A549 (cell line): ENCODE measurements at regions not wholly inside any gene's neighbourhood (a gene's known extent, or its start where the extent isn't known, plus 50 kb on each side); places are given as distances from the start of the nearest gene placed in this dataset.

Experiments used
- ATAC-seq, 2 experiments: fragments of 200-7000 bp in 1 of 2; fragments of >200 bp in 1 of 2; cut with Nextera tagmentation in 1 of 2; cut with Tn5 transposase in 1 of 2; 3 replicates each; pipeline versions ENCODE4 v1.8.0 to v1.9.1; 2018 to 2020; ENCODE audit warnings: mild to moderate bottlenecking in 1 of 2, moderate library complexity in 1 of 2
- CTCF ChIA-PET: fragments of 300-600 bp; sonication (Branson Sonifier 250); formaldehyde crosslinking; extraction: SDS; loops from one replicate; lab custom pipeline; 2021; ENCODE audit warnings: antibody characterized with exemption, inconsistent platforms; lab: Yijun Ruan, JAX
- POLR2A ChIA-PET: fragments of 350-600 bp; formaldehyde crosslinking; extraction: SDS; loops from one replicate; lab custom pipeline; 2021; ENCODE audit warnings: antibody characterized with exemption, inconsistent platforms; lab: Yijun Ruan, JAX
- DNase-seq, 2 experiments: peaks; one replicate each; pipeline versions ENCODE4 v3.0.0 to v3.0.0-alpha.2; 2011 to 2016; ENCODE audit warnings: low read depth in 1 of 2, low spot score in 1 of 2
- FAIRE-seq: peaks from 2 replicates; lab custom pipeline; 2011; peaks lifted over from hg19 to GRCh38; lab: Jason Lieb, UNC
- H3K27ac ChIP-seq, 2 experiments: fragments of >200 bp; sonication (Bioruptor Twin); formaldehyde crosslinking; 3 replicates each; pipeline ENCODE4 v1.5.1; 2016 to 2017
- H3K4me1 ChIP-seq: fragments of >200 bp; sonication (Bioruptor Twin); formaldehyde crosslinking; 3 replicates; pipeline ENCODE4 v1.6.1; 2016
- H3K4me2 ChIP-seq: fragments of >200 bp; sonication (Bioruptor Twin); formaldehyde crosslinking; 3 replicates; pipeline ENCODE4 v1.6.1; 2016
- H3K4me3 ChIP-seq: fragments of >200 bp; sonication (Bioruptor Twin); formaldehyde crosslinking; 3 replicates; pipeline ENCODE4 v1.5.1; 2016
- H3K9me3 ChIP-seq: fragments of >200 bp; sonication (Bioruptor Twin); formaldehyde crosslinking; 3 replicates; pipeline ENCODE4 v1.6.1; 2016
- BHLHE40 ChIP-seq: IDR thresholded peaks from 2 replicates; pipeline ENCODE4 v1.6.1; 2012; ENCODE audit warnings: low read depth, low read length, inconsistent platforms
- CBX2 ChIP-seq: fragments of 200-600 bp; sonication (generic); IDR thresholded peaks from 2 replicates; pipeline ENCODE4 v1.6.1; 2016; ENCODE audit warnings: low read depth, mild to moderate bottlenecking, borderline replicate concordance
- CBX8 ChIP-seq: fragments of 200-600 bp; sonication (generic); IDR thresholded peaks from 2 replicates; pipeline ENCODE4 v1.6.1; 2016
- CHD2 ChIP-seq: fragments of 150-350 bp; IDR thresholded peaks from 2 replicates; pipeline ENCODE4 v1.6.1; 2014; ENCODE audit warnings: low read length; ENCODE audit not compliant: partially characterized antibody
- EHF ChIP-seq: fragments of 250-450 bp; sonication (Bioruptor Pico); IDR thresholded peaks from 2 replicates; pipeline ENCODE4 v1.5.0; 2020; ENCODE audit warnings: mild to moderate bottlenecking
- EP300 ChIP-seq, 2 experiments: fragments of >200 bp; sonication (Bioruptor Twin); formaldehyde crosslinking; IDR thresholded peaks; 2 replicates in 1 of 2; 3 replicates in 1 of 2; pipeline ENCODE4 v1.6.1; 2016 to 2017
- ESRRA ChIP-seq: fragments of 150-350 bp; IDR thresholded peaks from 2 replicates; pipeline ENCODE4 v1.6.1; 2014; ENCODE audit warnings: mild to moderate bottlenecking, low read length, borderline replicate concordance
- FOSL2 ChIP-seq, 2 experiments: fragments of 450-650 bp in 1 of 2; fragments of >200 bp in 1 of 2; sonication (Bioruptor Twin) in 1 of 2; formaldehyde crosslinking; IDR thresholded peaks; 2 replicates each; pipeline versions ENCODE4 v1.5.0 to v1.6.1; 2016 to 2020; ENCODE audit warnings: mild to moderate bottlenecking in 1 of 2, moderate library complexity in 1 of 2
- FOXS1 ChIP-seq: fragments of 250-450 bp; sonication (Bioruptor Pico); IDR thresholded peaks from 2 replicates; pipeline ENCODE4 v1.5.0; 2020; ENCODE audit warnings: mild to moderate bottlenecking, moderate library complexity
- GATA3 ChIP-seq: IDR thresholded peaks from 2 replicates; pipeline ENCODE4 v1.6.1; 2012; ENCODE audit warnings: borderline replicate concordance
- HDAC2 ChIP-seq: fragments of 200-600 bp; sonication (generic); IDR thresholded peaks from 2 replicates; pipeline ENCODE4 v1.6.1; 2016
- HEYL ChIP-seq: fragments of 250-450 bp; sonication (Bioruptor Pico); IDR thresholded peaks from 2 replicates; pipeline ENCODE4 v1.8.0; 2021; ENCODE audit warnings: mild to moderate bottlenecking, moderate library complexity
- HOXA7 ChIP-seq: fragments of 250-450 bp; sonication (Bioruptor Pico); IDR thresholded peaks from 2 replicates; pipeline ENCODE4 v1.5.0; 2020; ENCODE audit warnings: mild to moderate bottlenecking, moderate library complexity
- HOXB13 ChIP-seq: fragments of 250-450 bp; sonication (Bioruptor Pico); IDR thresholded peaks from 2 replicates; pipeline ENCODE4 v1.5.0; 2020; ENCODE audit warnings: low read depth, mild to moderate bottlenecking, moderate library complexity
- HOXB5 ChIP-seq: fragments of 250-450 bp; sonication (Bioruptor Pico); IDR thresholded peaks from 2 replicates; pipeline ENCODE4 v1.5.0; 2020; ENCODE audit warnings: mild to moderate bottlenecking, moderate library complexity
- KDM1A ChIP-seq: fragments of 200-600 bp; sonication (generic); IDR thresholded peaks from 2 replicates; pipeline ENCODE4 v1.6.1; 2016; ENCODE audit warnings: low read depth, mild to moderate bottlenecking
- MAFK ChIP-seq: fragments of 450-650 bp; IDR thresholded peaks from 2 replicates; pipeline ENCODE4 v1.6.1; 2014; ENCODE audit not compliant: partially characterized antibody
- NFE2L2 ChIP-seq: fragments of 150-350 bp; conservative IDR thresholded peaks from 2 replicates; pipeline ENCODE4 v1.6.1; 2014; ENCODE audit warnings: low read length
- NR3C1 ChIP-seq: fragments of >200 bp; sonication (Bioruptor Twin); formaldehyde crosslinking; IDR thresholded peaks from 3 replicates; pipeline ENCODE4 v1.6.1; 2017
- POLR2A ChIP-seq: IDR thresholded peaks from 2 replicates; pipeline ENCODE4 v1.6.1; 2012; ENCODE audit warnings: mild to moderate bottlenecking, low read length
- RAD21 ChIP-seq, 2 experiments: fragments of >200 bp in 1 of 2; sonication (Bioruptor Twin) in 1 of 2; formaldehyde crosslinking in 1 of 2; IDR thresholded peaks in 1 of 2; conservative IDR thresholded peaks in 1 of 2; 2 replicates in 1 of 2; 3 replicates in 1 of 2; pipeline ENCODE4 v1.6.1; 2012 to 2018; ENCODE audit warnings: inconsistent platforms in 1 of 2
- RARB ChIP-seq: fragments of 250-450 bp; sonication (Bioruptor Pico); IDR thresholded peaks from 2 replicates; pipeline ENCODE4 v1.8.0; 2021; ENCODE audit warnings: mild to moderate bottlenecking, moderate library complexity
- RCOR1 ChIP-seq: fragments of 150-350 bp; IDR thresholded peaks from 2 replicates; pipeline ENCODE4 v1.6.1; 2014; ENCODE audit warnings: antibody characterized with exemption, low read length, low read depth
- RFX5 ChIP-seq: fragments of 450-650 bp; IDR thresholded peaks from 2 replicates; pipeline ENCODE4 v1.7.1; 2014; ENCODE audit warnings: antibody characterized with exemption, mild to moderate bottlenecking, moderate library complexity
- SREBF2 ChIP-seq: fragments of 450-650 bp; IDR thresholded peaks from 2 replicates; pipeline ENCODE4 v1.6.1; 2014; ENCODE audit warnings: mild to moderate bottlenecking, moderate library complexity
- TP53 ChIP-seq: fragments of 250-450 bp; sonication (Bioruptor Pico); IDR thresholded peaks from 2 replicates; pipeline ENCODE4 v1.5.0; 2021; ENCODE audit warnings: mild to moderate bottlenecking, moderate library complexity
- ZC3H11A ChIP-seq: fragments of 450-650 bp; IDR thresholded peaks from 2 replicates; pipeline ENCODE4 v1.6.1; 2014; ENCODE audit warnings: antibody characterized with exemption, mild to moderate bottlenecking
- ZFP36 ChIP-seq: fragments of 450-650 bp; IDR thresholded peaks from 2 replicates; pipeline ENCODE4 v1.6.1; 2014; ENCODE audit warnings: borderline replicate concordance; ENCODE audit not compliant: partially characterized antibody
- WGBS: methylation state at CpG from one replicate; pipeline ENCODE4 v1.1.6; 2017; ENCODE audit errors: missing lambda C conversion rate; 5-methylcytosine and 5-hydroxymethylcytosine counted together
- TF ChIP-seq, protein P1 (sequence below): IDR thresholded peaks from 2 replicates; pipeline ENCODE4 v1.6.1; 2012
- TF ChIP-seq, protein P2 (sequence below): fragments of >200 bp; sonication (Bioruptor Twin); formaldehyde crosslinking; IDR thresholded peaks from 3 replicates; pipeline ENCODE4 v1.6.1; 2016
- TF ChIP-seq, protein P3 (sequence below): fragments of 250-450 bp; sonication (Bioruptor Pico); IDR thresholded peaks from 2 replicates; pipeline ENCODE4 v1.5.0; 2020; ENCODE audit warnings: low read depth, mild to moderate bottlenecking, moderate library complexity
- TF ChIP-seq, protein P4 (sequence below): fragments of 250-450 bp; sonication (Bioruptor Pico); IDR thresholded peaks from 2 replicates; pipeline ENCODE4 v1.5.0; 2021; ENCODE audit warnings: mild to moderate bottlenecking, moderate library complexity, borderline replicate concordance
- TF ChIP-seq, protein P5 (sequence below): fragments of >200 bp; sonication (Bioruptor Twin); formaldehyde crosslinking; IDR thresholded peaks from 3 replicates; pipeline ENCODE4 v1.5.1; 2016
- TF ChIP-seq, protein P6 (sequence below): fragments of 150-350 bp; IDR thresholded peaks from 2 replicates; pipeline ENCODE4 v1.6.1; 2014; ENCODE audit warnings: low read depth, mild to moderate bottlenecking, low read length

DNA sequence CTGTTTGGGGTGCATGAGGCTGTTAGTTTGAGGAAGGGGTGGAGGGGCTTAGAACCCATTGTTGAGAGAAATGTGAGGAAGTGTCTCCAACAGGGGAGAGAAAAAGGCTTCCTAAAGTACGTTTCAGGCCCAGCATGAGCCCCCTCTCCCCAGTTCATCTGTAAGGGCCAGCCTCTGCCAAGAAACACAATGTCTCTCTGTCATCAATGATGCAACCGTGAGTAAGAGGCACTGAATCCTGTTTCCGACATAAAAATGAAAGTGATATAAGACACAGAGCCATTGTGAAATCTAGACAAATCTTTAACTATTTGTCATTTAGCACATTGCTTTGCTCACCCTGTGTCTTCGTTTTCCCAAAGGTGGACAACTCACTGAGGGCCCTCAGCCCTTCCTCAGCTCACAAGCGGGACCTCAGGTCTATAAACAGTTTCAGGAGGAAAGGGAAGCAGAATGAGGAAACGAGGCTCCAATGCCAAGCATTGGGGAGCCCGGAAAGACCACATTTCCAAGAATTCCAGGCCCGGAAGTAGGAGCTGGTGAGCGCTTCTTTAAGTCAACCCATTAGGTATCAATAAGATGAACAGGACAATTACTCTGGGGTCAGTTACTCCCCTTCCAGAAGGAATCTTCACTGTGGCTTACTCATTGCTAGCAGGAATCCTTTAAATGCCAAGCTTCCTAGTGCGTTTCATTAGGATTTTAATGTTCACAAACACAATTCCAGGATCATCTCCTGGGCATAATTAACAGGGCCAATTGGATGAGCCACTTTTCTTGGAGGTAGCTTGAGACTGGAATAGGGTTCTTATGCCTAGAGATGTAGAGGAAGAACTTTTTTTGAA, 59.0 kb upstream of the KLF4 start:
- ChIA-PET POLR2A (no interaction called here), CTCF (interaction anchor here (1.0 to 1.2 kb wide), 2 partner anchors 9 to 24 kb away, joined by 3 to 4 read pairs; no protein-coding TSS in a partner anchor)
- DNase-seq (peak; percentile 33 to 78), FAIRE-seq (peak; percentile 23), ATAC-seq (peak; percentile 80 to 97)
- Histone ChIP-seq H3K9me3 (no peaks in the 10 kb centered on the region), H3K4me3 (no peak overlapping the region; the same call in 2 of the 3 replicates), H3K4me2 (peak overlapping the region; percentile 77), H3K27ac (peak overlapping the region; percentile 86 to 91), H3K4me1 (peaks cover 50% of the 10 kb centered on the region)
- 37% methylated on average over 10 of the region's 10 CpGs for WGBS
- TF ChIP-seq MAFK (no peak), NFE2L2 (no peak), CBX8 (no peak), SREBF2 (no peak), RFX5 (no peak), HOXB13 (no peak), RCOR1 (no peak), TP53 (CRISPR knock-in tag) (no peak), EHF (CRISPR knock-in tag) (no peak), GATA3 (peak; percentile 44), RAD21 (conservative IDR thresholded peaks at IDR 0.05 in 1 of 2, IDR thresholded peaks at IDR 0.05 in 1 of 2) (peak in 1 of 2 experiments; percentile 32; a peak in 1 of 5 replicates), CBX2 (no peak), EP300 (IDR thresholded peaks at IDR 0.05) (peak; percentile 41 to 50; a peak in 2 of 5 replicates), CHD2 (no peak), HDAC2 (no peak), KDM1A (no peak), HOXA7 (no peak), HEYL (CRISPR knock-in tag) (no peak), ZFP36 (no peak), ZC3H11A (no peak), FOSL2 (IDR thresholded peaks at IDR 0.05) (peak; percentile 53; the same call in 1 of the 2 replicates), FOSL2 (CRISPR knock-in tag; IDR thresholded peaks at IDR 0.05) (peak; percentile 87), NR3C1 (no peak), RARB (CRISPR knock-in tag) (no peak), ESRRA (no peak), POLR2A (no peak), BHLHE40 (no peak), HOXB5 (CRISPR knock-in tag) (no peak), FOXS1 (CRISPR knock-in tag) (no peak)
- TF ChIP-seq, protein P1, sequence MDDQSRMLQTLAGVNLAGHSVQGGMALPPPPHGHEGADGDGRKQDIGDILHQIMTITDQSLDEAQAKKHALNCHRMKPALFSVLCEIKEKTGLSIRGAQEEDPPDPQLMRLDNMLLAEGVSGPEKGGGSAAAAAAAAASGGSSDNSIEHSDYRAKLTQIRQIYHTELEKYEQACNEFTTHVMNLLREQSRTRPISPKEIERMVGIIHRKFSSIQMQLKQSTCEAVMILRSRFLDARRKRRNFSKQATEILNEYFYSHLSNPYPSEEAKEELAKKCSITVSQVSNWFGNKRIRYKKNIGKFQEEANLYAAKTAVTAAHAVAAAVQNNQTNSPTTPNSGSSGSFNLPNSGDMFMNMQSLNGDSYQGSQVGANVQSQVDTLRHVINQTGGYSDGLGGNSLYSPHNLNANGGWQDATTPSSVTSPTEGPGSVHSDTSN: no peak
- TF ChIP-seq, protein P2, sequence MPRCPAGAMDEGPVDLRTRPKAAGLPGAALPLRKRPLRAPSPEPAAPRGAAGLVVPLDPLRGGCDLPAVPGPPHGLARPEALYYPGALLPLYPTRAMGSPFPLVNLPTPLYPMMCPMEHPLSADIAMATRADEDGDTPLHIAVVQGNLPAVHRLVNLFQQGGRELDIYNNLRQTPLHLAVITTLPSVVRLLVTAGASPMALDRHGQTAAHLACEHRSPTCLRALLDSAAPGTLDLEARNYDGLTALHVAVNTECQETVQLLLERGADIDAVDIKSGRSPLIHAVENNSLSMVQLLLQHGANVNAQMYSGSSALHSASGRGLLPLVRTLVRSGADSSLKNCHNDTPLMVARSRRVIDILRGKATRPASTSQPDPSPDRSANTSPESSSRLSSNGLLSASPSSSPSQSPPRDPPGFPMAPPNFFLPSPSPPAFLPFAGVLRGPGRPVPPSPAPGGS: peak; percentile 61; the same call in 1 of the 3 replicates
- TF ChIP-seq, protein P3, sequence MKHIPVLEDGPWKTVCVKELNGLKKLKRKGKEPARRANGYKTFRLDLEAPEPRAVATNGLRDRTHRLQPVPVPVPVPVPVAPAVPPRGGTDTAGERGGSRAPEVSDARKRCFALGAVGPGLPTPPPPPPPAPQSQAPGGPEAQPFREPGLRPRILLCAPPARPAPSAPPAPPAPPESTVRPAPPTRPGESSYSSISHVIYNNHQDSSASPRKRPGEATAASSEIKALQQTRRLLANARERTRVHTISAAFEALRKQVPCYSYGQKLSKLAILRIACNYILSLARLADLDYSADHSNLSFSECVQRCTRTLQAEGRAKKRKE: no peak
- TF ChIP-seq, protein P4, sequence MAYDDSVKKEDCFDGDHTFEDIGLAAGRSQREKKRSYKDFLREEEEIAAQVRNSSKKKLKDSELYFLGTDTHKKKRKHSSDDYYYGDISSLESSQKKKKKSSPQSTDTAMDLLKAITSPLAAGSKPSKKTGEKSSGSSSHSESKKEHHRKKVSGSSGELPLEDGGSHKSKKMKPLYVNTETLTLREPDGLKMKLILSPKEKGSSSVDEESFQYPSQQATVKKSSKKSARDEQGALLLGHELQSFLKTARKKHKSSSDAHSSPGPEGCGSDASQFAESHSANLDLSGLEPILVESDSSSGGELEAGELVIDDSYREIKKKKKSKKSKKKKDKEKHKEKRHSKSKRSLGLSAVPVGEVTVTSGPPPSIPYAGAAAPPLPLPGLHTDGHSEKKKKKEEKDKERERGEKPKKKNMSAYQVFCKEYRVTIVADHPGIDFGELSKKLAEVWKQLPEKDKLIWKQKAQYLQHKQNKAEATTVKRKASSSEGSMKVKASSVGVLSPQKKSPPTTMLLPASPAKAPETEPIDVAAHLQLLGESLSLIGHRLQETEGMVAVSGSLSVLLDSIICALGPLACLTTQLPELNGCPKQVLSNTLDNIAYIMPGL (CRISPR knock-in tag): no peak
- TF ChIP-seq, protein P5, sequence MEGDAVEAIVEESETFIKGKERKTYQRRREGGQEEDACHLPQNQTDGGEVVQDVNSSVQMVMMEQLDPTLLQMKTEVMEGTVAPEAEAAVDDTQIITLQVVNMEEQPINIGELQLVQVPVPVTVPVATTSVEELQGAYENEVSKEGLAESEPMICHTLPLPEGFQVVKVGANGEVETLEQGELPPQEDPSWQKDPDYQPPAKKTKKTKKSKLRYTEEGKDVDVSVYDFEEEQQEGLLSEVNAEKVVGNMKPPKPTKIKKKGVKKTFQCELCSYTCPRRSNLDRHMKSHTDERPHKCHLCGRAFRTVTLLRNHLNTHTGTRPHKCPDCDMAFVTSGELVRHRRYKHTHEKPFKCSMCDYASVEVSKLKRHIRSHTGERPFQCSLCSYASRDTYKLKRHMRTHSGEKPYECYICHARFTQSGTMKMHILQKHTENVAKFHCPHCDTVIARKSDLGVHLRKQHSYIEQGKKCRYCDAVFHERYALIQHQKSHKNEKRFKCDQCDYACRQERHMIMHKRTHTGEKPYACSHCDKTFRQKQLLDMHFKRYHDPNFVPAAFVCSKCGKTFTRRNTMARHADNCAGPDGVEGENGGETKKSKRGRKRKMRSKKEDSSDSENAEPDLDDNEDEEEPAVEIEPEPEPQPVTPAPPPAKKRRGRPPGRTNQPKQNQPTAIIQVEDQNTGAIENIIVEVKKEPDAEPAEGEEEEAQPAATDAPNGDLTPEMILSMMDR: no peak
- TF ChIP-seq, protein P6, sequence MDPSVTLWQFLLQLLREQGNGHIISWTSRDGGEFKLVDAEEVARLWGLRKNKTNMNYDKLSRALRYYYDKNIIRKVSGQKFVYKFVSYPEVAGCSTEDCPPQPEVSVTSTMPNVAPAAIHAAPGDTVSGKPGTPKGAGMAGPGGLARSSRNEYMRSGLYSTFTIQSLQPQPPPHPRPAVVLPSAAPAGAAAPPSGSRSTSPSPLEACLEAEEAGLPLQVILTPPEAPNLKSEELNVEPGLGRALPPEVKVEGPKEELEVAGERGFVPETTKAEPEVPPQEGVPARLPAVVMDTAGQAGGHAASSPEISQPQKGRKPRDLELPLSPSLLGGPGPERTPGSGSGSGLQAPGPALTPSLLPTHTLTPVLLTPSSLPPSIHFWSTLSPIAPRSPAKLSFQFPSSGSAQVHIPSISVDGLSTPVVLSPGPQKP: no peak
